CD1c-positive myeloid dendritic cell (primary cell): ENCODE measurements at regions not wholly inside any gene's neighbourhood (a gene's known extent, or its start where the extent isn't known, plus 50 kb on each side); places are given as distances from the start of the nearest gene placed in this dataset.

ENCODE experiments used
- DNase-seq: peaks from one replicate; pipeline ENCODE4 v3.0.0-alpha.2; 2016; ENCODE audit errors: extremely low spot score

DNA sequence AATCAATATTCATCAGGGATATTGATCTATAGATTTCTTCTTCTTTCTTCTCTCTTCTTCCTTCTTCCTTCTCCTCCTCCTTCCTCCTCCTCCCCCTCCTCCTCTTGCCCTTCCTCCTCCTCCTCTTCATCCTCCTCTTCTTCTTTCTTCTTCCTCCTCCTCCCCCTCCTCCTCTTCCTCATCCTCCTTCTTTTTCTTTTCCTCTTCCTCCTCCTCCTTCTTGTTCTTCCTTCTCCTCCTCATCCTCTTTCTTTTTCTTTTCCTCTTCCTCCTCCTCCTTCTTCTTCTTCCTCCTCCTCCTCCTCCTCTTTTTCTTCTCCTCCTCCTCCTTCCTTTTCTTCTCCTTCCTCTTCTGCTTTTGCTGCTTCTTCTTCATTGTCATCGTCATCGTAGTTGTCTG lies 52.4 kb upstream of the SERINC1 start:
- DNase-seq: no peak

DNA sequence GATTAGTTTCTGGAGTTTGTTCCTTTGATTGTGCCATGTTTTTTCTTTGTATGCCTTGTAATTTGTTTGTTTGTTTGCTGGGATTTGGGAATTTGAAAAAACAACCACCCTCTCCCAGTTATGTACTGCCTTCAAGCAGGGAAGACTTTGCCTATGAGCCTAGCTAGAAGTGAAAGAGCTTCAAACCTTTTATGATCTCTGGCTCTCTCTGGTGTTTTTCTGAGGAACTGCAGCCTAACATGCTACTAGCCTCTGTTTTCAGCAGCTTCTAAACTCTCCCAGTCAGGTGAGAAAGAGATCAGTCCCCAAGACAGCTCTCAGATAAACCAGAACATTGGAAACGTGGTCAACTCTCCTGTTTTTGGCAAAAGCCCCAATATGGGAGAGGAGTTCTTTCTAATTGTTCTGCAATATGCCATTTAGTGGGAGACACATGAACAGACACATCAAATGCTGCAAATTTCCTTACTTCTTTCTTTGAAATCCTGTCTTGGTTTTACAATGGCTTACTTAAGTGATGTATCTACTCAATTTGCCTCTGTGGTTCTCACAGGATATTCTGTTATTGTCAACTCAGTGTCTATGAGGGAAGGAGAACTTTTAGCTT lies 58.9 kb upstream of the SERINC1 start:
- peak; percentile 77 for DNase-seq

DNA sequence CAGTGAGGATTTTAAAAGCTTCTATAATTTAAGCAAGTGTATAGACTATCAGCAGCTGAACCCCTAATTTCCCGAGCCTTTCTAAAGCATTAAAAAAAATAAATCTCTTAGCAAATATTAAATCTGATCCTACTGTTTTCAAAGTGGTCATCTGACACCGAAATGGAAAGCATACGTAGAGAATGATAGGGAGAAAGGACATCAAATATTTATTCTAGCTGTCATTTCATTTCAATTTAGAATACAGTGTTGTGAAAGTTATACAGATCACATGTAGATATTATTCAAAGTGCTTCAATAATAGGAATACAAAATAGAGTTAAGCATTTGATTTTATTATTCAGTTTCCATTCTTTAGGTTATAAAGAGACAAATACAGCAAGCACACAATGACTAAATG lies 61.9 kb upstream of the PKIB start:
- DNase-seq: no peak

DNA sequence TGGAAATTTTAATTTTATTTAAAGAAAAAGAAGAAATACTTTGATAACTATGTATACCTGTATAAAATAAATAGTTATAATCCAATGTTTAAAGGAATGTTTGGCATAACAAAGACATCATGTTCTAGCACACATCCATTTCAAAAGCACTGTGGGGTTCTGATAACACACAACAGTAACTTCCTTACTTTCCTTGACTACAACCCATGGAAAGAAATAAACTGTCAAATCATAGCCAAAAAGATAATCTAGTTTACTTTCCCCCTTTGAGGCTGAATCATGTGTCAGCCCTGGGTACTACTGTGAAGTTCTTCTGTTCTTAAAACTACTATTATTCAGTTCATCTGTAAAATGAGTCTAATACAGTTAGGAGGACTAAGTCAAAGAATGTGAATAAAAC lies 61.4 kb upstream of the PKIB start:
- DNase-seq: no peak

DNA sequence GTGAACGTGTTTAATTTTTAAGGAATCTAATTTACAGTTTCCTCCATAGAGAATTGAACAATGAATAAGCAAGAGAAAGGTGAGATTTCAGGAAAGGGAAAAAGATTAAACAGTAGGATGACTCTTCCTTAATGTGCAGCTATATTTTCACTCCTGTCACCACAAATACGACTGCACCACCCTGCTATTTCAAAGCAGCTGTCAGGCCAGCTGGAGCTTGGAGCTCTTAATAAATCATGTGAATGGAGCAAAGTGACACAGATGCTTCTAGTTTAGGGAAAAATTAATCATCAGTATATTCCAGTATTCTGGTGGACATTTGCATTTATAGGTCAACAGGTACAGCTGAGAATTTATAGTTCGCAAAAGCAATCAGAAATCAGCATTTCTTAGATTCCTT lies 56.5 kb upstream of the PKIB start:
- no peak for DNase-seq

DNA sequence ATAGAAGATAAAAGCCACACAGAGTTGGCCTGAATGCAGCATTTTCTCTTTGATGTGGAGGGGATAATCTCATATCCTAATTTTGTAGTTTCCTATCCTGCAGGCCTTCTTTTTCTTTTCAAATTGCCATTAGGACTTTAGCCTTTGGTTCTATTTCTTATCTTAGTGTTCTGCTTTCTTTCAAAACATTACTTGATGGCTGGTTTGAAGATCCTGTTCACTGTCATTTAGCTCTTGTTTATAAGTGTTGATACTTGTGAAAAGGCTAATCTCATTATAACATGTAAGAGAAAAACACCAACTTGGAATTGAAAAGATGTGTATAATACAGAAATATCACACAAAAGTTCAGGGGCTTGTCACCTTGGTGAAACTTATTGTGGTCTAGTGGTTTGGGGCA lies 54.6 kb upstream of the PKIB start:
- DNase-seq: no peak

DNA sequence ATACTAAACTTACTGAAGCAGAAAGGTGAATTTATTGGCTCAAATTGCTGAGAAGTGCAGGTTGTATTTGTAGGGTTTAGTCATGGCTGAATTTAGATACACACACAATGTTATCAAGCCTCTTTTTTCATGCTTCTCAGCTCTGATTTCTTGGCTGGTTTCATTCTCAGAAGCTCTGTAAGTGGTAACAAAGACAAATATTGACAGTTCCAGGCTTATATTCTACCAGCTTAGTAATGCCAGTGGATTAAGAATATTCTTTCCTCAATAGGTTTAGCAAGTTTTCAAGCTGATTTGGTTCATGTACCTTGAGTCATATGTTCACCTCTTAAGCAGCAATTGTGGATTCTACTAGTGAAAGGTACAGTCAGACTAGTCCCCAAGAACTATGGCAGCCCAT lies 52.1 kb upstream of the PKIB start:
- DNase-seq: no peak
